GM12878 (cell line): ENCODE measurements at regions not wholly inside any gene's neighbourhood (a gene's known extent, or its start where the extent isn't known, plus 50 kb on each side); places are given as distances from the start of the nearest gene placed in this dataset.

ENCODE experiments used
- ATAC-seq: fragments of 200-7000 bp; cut with Tn5 transposase; 3 replicates; pipeline ENCODE4 v1.9.1; 2020; ENCODE audit warnings: mild to moderate bottlenecking, moderate library complexity
- BruUV-seq: library from RNA; stranded (reverse); fragments of 400-500 nt; replicated peaks from 2 replicates; lab custom pipeline; 2021; lab: Mats Ljungman, UMichigan
- CTCF ChIA-PET: fragments of 300-600 bp; sonication (Branson Sonifier 250); formaldehyde crosslinking; extraction: SDS; loops from one replicate; lab custom pipeline; 2021; ENCODE audit warnings: inconsistent platforms; lab: Yijun Ruan, JAX
- POLR2A ChIA-PET: fragments of 350-600 bp; formaldehyde crosslinking; extraction: SDS; loops from one replicate; lab custom pipeline; 2021; ENCODE audit warnings: inconsistent platforms; lab: Charles Lee
- RAD21 ChIA-PET: fragments of 300-600 bp; sonication (Branson Sonifier 250); formaldehyde crosslinking; loops from one replicate; lab custom pipeline; 2023; ENCODE audit warnings: antibody characterized with exemption; ENCODE audit not compliant: unreplicated experiment; lab: Charles Lee
- SMC1A ChIA-PET: fragments of 300-600 bp; sonication (Branson Sonifier 250); formaldehyde crosslinking; loops from one replicate; lab custom pipeline; 2023; ENCODE audit not compliant: unreplicated experiment, uncharacterized antibody; lab: Charles Lee
- DNase-seq: peaks from one replicate; pipeline ENCODE4 v3.0.0-alpha.2; 2011; ENCODE audit warnings: low read depth, low spot score
- FAIRE-seq: peaks from 3 replicates; lab custom pipeline; 2011; peaks lifted over from hg19 to GRCh38; lab: Jason Lieb, UNC
- H2AFZ ChIP-seq: 2 replicates; pipeline ENCODE4 v1.6.0; 2011; ENCODE audit warnings: low read depth, low read length, control low read depth; ENCODE audit not compliant: control insufficient read depth
- H3K27ac ChIP-seq: 2 replicates; pipeline ENCODE4 v1.5.1; 2011; ENCODE audit warnings: control low read depth; ENCODE audit not compliant: control insufficient read depth, insufficient read depth
- H3K27me3 ChIP-seq, 2 experiments: replicated peaks in 1 of 2; 2 replicates each; pipeline versions ENCODE4 v1.6.0 to v1.6.1; 2011; ENCODE audit warnings: low read length in 1 of 2; ENCODE audit not compliant: control insufficient read depth in 2 of 2, insufficient read depth in 2 of 2
- H3K36me3 ChIP-seq, 2 experiments: 2 replicates each; pipeline ENCODE4 v1.5.1; 2011; ENCODE audit warnings: low read length in 1 of 2; ENCODE audit not compliant: control insufficient read depth in 2 of 2, insufficient read depth in 2 of 2
- H3K4me1 ChIP-seq: 2 replicates; pipeline ENCODE4 v1.6.1; 2011; ENCODE audit warnings: mild to moderate bottlenecking, low read length, moderate library complexity, mixed read lengths; ENCODE audit not compliant: control insufficient read depth, insufficient read depth
- H3K4me2 ChIP-seq: 2 replicates; pipeline ENCODE4 v1.6.0; 2011; ENCODE audit warnings: control low read depth; ENCODE audit not compliant: control insufficient read depth, insufficient read depth
- H3K4me3 ChIP-seq: fragments of 200-600 bp; sonication (generic); 2 replicates; pipeline ENCODE4 v1.5.1; 2016
- H3K79me2 ChIP-seq: 2 replicates; pipeline ENCODE4 v1.6.0; 2011; ENCODE audit warnings: low read length; ENCODE audit not compliant: control insufficient read depth, insufficient read depth
- H3K9ac ChIP-seq: 2 replicates; pipeline ENCODE4 v1.8.0; 2011; ENCODE audit warnings: low read length, control low read depth, mixed read lengths; ENCODE audit not compliant: control insufficient read depth, insufficient read depth
- H3K9me3 ChIP-seq: replicated peaks from 3 replicates; pipeline ENCODE4 v1.5.1; 2011; ENCODE audit warnings: mild to moderate bottlenecking, low read length; ENCODE audit not compliant: control insufficient read depth, insufficient read depth
- H4K20me1 ChIP-seq: 2 replicates; pipeline ENCODE4 v1.6.0; 2011; ENCODE audit not compliant: control insufficient read depth, insufficient read depth
- HDAC2 ChIP-seq: fragments of 200-600 bp; sonication (generic); IDR thresholded peaks from 2 replicates; pipeline ENCODE4 v1.6.1; 2017
- HDAC6 ChIP-seq: fragments of 200-600 bp; sonication (generic); IDR thresholded peaks from one replicate; pipeline ENCODE4 v1.8.0; 2017; ENCODE audit warnings: antibody characterized with exemption; ENCODE audit not compliant: unreplicated experiment
- MEF2B ChIP-seq: fragments of 450-650 bp; IDR thresholded peaks from 2 replicates; pipeline ENCODE4 v1.6.1; 2018; ENCODE audit warnings: mild to moderate bottlenecking, moderate library complexity; ENCODE audit not compliant: partially characterized antibody, poor library complexity, severe bottlenecking
- SMAD1 ChIP-seq: fragments of 450-650 bp; IDR thresholded peaks from 2 replicates; pipeline ENCODE4 v1.6.1; 2018; ENCODE audit warnings: mild to moderate bottlenecking, low read depth; ENCODE audit not compliant: partially characterized antibody
- SPI1 ChIP-seq: IDR thresholded peaks from 2 replicates; pipeline ENCODE4 v1.6.1; 2011; ENCODE audit warnings: low read depth, mild to moderate bottlenecking, low read length, moderate library complexity, borderline replicate concordance; ENCODE audit not compliant: insufficient read depth
- SRF ChIP-seq, 2 experiments: IDR thresholded peaks; 2 replicates each; pipeline ENCODE4 v1.6.1; 2011; ENCODE audit warnings: low read depth in 2 of 2, low read length in 2 of 2, mild to moderate bottlenecking in 1 of 2, moderate library complexity in 1 of 2
- STAT3 ChIP-seq: IDR thresholded peaks from 2 replicates; pipeline ENCODE4 v1.6.1; 2011; ENCODE audit warnings: low read depth, low read length, improper control_type of control experiment
- YBX1 ChIP-seq: fragments of 450-650 bp; IDR thresholded peaks from 2 replicates; pipeline ENCODE4 v1.6.1; 2016; ENCODE audit warnings: antibody characterized with exemption
- ZBTB33 ChIP-seq: fragments of 450-650 bp; IDR thresholded peaks from 2 replicates; pipeline ENCODE4 v1.6.1; 2017; ENCODE audit warnings: mild to moderate bottlenecking
- whole genome bisulfite sequencing: methylation state at CpG from one replicate; pipeline ENCODE4 v1.1.6; 2016; ENCODE audit warnings: low lambda C conversion rate; ENCODE audit not compliant: insufficient replicate concordance, insufficient coverage; ENCODE audit errors: missing lambda C conversion rate; 5-methylcytosine and 5-hydroxymethylcytosine counted together
- in situ Hi-C: fragments of 300-500 bp; cut with MboI; formaldehyde crosslinking; loops from 9 replicates; pipeline ENCODE4 v1.14.3; 2018; ENCODE audit warnings: mixed read lengths
- intact Hi-C: fragments of 100-400 bp; cut with micrococcal nuclease; formaldehyde crosslinking; loops from one replicate; pipeline ENCODE4 v1.14.2; 2022; ENCODE audit not compliant: unreplicated experiment

DNA sequence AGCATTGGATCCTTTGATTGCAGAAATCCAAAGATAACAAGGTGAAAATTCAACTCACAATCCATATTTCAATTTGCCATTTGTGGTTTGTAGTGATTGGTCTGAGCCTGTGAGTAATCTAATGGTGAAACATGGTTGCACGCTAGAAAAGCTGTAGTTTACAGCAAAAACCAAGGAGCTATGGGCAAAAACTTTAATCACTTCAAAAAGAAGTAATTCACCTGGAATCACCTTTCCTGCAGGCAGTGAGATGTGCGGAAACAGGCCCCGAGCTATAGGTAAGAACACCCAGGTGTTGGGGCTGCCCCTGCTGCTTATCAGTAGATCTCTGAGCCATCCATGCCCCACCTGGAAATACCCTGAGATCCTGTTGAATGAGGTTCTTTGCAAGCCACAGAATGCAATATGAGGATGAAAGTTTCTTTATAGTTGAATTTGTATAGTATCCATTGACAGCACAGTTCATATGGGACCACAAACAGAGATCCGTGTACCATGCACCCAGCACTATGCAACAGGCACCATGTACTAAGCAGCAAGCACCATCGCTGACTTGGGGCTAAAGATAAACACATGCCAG lies 208.2 kb downstream of the SPP2 start:
- POLR2A ChIA-PET = no interaction called here

More for the DNA sequence above, 208.2 kb downstream of the SPP2 start:
- Histone ChIP-seq H4K20me1 (no peaks in the 10 kb centered on the region), H3K27me3 (no peaks in the 10 kb centered on the region; a peak in 1 of 4 replicates), H3K4me3 (no peak overlapping the region), H3K9me3 (no peaks in the 10 kb centered on the region), H3K79me2 (no peaks in the 10 kb centered on the region), H3K9ac (no peak overlapping the region), H2AFZ (no peak overlapping the region), H3K27ac (no peak overlapping the region), H3K36me3 (no peaks in the 10 kb centered on the region), H3K4me2 (no peak overlapping the region), H3K4me1 (no peaks in the 10 kb centered on the region)
- ChIA-PET RAD21 (no interaction called here), CTCF (no interaction called here), SMC1A (interaction anchor here (1.2 kb wide), 1 partner anchor 11 kb away, joined by 4 read pairs; no protein-coding TSS in a partner anchor)
- ATAC-seq (no peak), FAIRE-seq (no peak), DNase-seq (no peak)
- BruUV-seq = no TSS peak
- intact Hi-C loops (no loop called here), in situ Hi-C loops (no loop called here)
- no peak for TF ChIP-seq HDAC2
- no peak for TF ChIP-seq ZBTB33
- no peak for TF ChIP-seq YBX1
- TF ChIP-seq SPI1 = no peak
- TF ChIP-seq SRF (IDR thresholded peaks at IDR 0.05; ENCODE audit: low read depth in 2 of 2, low read length in 2 of 2) = no peak
- TF ChIP-seq SMAD1 = no peak
- no peak for TF ChIP-seq HDAC6
- no peak for TF ChIP-seq STAT3
- no peak for TF ChIP-seq MEF2B
- WGBS = 31% methylated on average over 5 of the region's 5 CpGs
